GM21381 (cell line): ENCODE measurements at regions not wholly inside any gene's neighbourhood (a gene's known extent, or its start where the extent isn't known, plus 50 kb on each side); places are given as distances from the start of the nearest gene placed in this dataset.
"Not testable (repeated sequence)": the region's sequence is repeated elsewhere in the genome, so short reads cannot be mapped to it uniquely, and the experiment has no call there.

Experiments used
- ATAC-seq: cut with Tn5 transposase; IDR thresholded peaks from one replicate; pipeline ENCODE4 v1.9.1; 2021; ENCODE audit warnings: mild to moderate bottlenecking, moderate library complexity; ENCODE audit not compliant: unreplicated experiment

DNA sequence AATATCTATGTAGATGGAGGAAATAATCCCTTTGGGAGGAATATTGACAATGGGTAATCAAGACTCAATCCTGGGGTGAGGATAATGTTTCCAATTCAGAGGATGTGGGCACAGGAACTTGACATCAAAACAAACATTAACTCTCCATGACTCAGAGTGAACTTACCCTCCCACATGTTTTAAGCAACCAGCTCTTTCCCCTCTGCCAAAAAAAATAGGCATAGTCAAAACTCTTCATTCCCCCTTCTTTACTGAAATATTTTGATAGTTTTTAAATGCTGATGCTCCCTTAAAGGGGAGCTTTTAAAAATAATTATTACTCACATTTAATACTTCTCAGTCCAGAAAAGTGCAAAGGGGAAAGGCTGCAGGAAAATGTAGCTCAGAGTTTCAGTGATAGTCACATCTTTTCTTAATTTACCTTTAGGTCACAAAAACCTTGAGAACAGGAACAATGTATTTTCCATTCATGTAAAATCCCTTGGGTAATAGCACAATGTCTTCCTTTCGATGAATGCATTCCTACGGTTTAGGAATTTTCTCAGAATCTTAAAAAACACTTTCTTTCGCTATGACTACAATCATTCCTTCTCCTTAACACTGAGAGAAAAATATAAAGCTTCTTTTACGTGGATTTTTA lies 298.4 kb upstream of the GRAMD2B start:
- ATAC-seq, result no peak

DNA sequence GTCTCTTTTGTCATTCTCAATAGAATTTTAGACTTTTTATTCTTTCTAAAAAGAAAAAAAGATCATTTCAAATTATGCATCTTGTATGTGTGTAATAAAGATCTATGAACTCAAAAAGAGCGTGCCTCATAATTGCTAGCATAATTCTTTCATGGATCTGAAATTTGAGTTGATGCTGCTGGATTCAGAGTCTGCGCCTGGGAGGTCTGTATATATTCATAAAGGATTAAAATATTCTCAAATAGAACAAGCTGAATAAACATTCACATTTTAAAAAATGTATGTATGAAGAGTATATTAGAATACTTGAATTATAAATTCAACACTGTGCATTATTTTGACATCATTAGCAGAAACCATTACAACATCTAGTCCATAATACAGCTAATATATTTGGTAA lies 297.8 kb upstream of the GRAMD2B start:
- no peak for ATAC-seq

DNA sequence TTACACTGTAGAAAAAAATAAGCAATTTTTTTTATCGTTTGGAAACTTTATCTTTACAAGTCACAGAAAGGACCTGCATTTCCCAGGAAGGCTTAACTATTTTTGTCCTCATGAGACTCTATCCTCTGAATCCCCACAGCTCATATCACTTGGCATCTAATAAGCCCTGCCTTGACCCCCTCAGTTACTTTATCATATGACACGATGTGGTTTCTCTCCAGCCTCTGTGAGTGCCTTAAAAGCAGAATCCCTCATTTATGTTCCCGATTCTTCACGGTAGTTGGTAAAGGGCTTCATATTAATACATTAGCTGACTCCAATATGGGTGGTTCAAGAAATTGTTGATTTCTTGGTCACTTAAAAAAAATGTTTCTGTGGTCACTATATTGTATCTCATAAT lies 296.6 kb upstream of the GRAMD2B start:
- no peak for ATAC-seq

DNA sequence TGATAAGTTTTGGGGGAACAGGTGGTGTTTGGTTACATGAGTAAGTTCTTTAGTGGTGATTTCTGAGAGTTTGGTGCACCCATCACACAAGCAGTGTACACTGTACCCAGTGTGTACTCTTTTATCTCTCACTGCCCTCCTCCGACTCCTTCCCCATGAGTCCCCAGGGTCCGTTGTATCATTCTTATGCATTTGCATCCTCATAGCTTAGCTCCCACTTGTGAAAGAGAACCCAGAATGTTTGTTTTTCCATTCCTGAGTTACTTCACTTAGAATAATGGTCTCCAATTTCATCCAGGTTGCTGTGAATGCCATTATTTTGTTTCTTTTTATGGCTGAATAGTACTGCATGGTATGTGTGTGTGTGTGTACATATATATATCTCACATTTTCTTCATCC lies 295.8 kb upstream of the GRAMD2B start:
- ATAC-seq, result not testable (repeated sequence)

DNA sequence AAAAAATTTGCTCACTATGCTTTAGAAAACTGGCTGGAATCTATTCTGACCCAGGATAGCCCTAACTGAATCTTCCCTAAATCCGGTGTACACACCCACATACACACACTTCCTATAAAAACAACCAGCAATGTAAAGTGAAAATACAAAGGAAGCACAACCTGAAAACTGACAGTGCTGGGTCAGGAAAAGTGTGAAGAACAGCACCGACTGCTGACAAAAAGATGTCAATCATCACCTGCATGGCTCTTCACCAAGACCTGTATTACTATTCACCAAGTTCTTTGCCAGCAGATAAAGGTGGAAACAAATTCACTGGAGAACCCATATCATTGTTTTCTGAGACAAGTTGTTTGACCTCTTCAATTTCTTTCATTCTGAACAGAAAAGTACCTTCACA lies 293.8 kb upstream of the GRAMD2B start:
- ATAC-seq, result no peak

DNA sequence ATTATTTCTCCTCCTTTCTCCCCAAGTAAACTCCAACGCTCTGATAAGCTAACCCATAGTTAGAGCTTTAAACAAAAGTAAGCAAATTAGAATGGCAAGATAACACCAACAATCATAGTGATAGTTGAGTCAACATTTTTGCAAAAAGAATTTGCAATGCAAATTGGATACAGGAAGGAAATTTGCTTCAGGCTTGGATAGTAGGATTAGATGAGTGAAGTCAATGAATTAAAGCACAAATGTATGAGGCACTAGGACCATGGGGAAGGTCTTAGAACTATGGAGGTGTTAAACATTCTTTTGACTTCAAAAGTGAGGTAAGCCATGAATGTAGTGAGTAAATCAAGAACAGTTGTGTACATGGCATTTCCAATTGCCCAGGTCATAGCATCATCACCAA lies 289.8 kb upstream of the GRAMD2B start:
- ATAC-seq, result no peak

DNA sequence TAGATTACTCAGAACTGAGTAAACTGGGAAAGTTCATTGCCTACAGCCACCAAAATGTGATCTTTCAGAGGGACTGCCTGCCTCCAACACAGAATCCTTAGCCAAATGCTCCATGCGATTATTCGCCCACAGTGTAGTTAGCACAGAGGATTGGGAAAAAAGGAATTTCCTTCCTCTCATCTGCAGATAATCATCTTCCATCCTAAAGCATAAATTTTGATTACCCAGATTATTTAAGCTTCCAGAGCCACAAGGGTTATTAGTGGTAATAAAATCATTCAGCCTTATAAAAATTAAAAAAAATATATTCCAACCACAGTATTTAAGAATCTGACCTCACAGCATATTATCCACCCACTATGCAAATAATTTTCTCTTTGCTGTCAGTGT lies 285.3 kb upstream of the GRAMD2B start:
- no peak for ATAC-seq

DNA sequence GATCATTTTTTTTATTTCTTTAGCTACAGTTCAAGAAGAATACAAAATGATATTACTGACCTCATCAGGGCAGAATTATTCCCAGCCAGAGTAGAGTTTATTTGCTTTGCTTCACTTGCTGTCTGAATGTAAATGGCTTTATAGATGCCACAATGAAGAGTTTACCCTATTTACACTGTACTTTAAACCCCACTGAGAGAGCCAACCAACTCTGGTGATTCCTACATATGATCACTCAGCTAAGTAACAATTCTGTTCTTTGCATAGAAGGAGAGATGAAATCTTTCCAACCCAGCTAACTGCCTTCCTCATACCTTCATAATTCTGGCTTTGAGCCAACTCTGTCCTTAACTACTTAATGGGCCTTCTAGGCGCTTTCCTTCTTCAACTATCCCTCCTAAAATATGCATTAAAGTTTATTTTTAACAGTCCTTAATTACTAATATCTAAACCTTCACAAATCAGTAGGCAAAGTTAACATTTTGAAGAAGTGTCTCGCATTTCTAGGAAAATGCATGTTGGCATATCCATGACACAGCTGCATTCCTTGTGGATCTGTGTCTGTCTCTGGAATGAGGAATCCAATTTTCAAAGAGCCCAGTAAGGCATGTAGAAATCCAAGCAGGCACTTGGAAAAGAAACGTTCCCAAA lies 284.8 kb upstream of the GRAMD2B start:
- ATAC-seq, result no peak

DNA sequence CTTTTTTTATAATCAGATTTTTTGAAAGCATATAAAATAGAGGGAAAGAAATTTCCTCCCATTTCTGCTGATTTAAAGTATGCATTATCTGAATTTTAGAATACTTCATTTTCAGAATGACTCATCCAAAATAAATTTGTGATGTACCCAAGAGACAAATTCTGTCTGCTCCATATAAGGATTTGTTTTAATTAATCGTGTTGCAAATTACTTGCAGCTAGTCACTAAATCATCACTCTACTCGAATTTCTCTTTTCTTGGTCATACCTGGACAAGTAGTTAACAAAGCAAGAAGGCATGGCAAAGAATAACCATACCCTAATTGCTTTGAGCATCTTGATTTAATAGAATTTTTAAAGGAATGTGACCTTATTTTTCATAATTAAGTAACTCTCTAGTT lies 284.1 kb upstream of the GRAMD2B start:
- ATAC-seq, result no peak

DNA sequence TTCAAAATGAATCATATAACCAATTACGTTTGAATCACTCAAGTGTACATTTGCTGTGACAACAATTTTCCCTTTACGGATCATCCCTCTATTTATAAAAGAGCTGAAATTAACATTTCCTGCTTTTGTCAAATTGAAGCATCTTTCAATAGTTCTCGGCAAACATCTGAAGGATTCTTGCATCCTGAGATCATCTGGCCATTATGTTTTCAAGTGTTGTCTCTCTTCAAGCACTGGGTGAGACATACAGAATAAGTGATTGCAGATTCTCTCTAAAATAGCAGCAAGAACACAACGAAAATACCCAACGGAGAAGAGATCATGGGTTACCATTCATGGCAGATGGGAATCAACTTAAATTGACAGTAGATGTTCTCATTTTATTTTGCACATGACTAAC lies 283.4 kb upstream of the GRAMD2B start:
- no peak for ATAC-seq

DNA sequence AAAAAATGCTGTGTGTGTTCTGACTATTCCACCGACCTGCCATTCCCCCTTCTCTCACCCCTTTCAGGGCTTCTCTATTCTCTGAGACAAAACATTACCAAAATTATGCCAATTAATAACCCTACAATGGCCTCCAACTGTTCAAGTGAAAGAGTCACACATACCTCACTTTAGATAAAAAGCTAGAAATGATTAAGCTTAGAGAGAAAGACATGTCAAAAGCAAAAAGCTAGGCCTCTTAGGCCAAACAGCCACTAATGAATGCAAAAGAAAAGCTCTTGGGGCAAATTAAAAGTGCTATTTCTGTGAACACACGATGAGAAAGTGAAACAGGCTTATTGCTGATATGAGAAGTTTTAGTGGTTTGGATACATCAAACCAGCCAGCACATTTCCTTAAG lies 279.6 kb upstream of the GRAMD2B start:
- ATAC-seq, result no peak

DNA sequence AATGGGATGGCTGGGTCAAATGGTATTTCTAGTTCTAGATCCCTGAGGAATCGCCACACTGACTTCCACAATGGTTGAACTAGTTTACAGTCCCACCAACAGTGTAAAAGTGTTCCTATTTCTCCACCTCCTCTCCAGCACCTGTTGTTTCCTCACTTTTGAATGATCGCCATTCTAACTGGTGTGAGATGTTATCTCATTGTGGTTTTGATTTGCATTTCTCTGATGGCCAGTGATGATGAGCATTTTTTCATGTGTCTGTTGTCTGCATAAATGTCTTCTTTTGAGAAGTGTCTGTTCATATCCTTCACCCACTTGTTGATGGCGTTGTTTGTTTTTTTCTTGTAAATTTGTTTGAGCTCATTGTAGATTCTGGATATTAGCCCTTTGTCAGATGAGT lies 272.9 kb upstream of the GRAMD2B start:
- not testable (repeated sequence) for ATAC-seq

DNA sequence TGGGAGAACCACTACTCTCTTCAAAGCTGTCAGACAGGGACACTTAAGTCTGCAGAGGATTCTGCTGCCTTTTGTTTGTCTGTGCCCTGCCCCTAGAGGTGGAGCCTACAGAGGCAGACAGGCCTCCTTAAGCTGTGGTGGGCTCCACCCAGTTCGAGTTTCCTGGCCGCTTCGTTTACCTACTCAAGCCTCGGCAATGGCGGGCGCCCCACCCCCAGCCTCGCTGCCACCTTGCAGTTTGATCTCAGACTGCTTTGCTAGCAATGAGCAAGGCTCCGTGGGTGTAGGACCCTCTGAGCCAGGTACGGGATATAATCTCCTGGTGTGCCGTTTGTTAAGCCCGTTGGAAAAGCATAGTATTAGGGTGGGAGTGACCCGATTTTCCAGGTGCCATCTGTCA lies 267.9 kb upstream of the GRAMD2B start:
- not testable (repeated sequence) for ATAC-seq

DNA sequence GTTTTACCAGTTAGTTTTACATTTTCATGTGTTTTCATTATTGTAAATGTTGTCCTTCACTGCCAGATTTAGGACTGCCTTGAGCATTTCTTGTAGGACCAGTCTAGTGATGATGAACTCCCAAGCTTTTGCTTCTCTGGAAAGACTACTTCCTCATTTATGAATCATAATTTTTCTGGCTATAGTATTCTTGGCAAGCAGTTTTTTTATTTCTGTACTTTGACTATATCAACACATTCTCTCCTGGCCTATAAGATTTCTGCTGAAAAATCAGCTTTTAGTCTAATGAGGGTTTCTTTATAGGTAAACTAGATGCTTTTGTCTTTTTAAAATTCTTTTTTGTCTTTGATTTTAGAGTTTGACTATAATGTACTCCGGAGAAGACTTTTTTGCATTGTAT lies 256.8 kb upstream of the GRAMD2B start:
- ATAC-seq, result no peak

DNA sequence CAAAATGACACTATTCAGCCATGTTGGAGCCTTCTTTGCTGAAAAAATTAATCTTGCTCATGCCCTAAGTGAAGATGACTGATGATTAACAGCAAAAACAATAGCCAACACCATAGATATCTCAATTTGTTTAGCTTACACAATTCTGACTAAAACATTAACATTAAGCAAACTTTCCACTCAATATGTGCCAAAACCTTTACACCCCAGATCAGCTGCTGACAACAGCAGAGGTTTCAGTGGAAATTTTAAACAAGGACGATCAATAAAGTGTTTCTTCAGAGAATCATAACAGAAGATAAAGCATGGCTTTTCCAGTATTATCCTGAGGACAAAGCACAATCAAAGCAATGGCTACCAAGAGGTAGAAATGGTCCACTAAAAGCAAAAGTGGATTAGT lies 254.4 kb upstream of the GRAMD2B start:
- ATAC-seq, result no peak

DNA sequence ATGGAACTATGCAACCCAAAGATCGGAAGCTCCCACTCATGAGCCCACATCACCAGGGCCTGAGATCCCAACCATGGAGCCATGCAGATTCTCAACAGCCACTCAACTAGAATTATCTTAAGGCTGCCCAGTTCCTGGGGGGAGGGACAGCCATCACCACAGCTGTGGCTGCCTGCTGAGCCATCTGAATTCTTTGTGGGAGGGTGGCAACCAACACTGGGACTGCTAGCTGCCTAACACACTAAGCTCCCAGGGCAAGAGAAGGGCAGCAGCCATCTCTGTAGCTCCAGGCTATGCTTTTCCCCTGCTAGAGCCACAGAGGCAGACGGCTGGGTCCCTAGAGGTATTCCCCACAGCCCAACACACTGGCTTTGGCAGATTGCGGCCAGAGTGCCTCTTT lies 251.3 kb upstream of the GRAMD2B start:
- ATAC-seq, result no peak

DNA sequence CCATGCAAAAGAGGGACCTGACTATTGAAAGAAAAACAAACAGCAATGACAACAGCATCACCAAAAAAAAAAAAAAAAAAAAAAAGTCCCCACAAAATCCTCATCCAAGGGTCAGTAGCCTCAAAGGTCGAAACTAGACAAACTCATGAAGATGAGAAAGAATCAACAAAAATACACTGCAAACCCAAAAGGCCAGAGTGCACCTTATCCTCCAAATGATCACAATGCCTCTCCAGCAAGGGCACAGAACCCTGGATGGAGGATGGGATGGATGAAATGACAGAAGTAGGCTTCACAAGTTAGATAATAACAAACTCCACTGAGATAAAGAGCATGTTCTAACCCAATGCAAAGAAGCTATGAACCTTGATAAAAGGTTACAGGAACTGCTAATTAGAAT lies 250.4 kb upstream of the GRAMD2B start:
- no peak for ATAC-seq

DNA sequence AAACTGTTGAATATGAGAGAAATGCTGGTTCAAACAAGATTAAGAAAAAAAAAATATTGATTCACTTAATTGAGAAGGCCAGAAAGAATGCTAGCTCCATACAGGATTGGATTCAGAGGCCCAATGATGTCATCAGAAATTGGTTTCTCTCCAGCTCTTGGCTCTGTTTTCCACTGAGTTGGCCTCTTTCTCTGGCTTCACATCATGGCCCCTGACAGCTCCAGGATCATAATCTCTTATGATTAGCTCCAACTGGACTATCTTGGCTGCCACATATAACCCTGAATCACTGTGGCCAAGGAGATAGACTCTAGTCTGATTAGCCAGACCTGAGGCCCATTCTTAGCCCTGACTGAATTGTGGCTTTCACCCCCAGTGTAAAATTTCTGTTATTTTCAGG lies 244.7 kb upstream of the GRAMD2B start:
- ATAC-seq, result no peak

DNA sequence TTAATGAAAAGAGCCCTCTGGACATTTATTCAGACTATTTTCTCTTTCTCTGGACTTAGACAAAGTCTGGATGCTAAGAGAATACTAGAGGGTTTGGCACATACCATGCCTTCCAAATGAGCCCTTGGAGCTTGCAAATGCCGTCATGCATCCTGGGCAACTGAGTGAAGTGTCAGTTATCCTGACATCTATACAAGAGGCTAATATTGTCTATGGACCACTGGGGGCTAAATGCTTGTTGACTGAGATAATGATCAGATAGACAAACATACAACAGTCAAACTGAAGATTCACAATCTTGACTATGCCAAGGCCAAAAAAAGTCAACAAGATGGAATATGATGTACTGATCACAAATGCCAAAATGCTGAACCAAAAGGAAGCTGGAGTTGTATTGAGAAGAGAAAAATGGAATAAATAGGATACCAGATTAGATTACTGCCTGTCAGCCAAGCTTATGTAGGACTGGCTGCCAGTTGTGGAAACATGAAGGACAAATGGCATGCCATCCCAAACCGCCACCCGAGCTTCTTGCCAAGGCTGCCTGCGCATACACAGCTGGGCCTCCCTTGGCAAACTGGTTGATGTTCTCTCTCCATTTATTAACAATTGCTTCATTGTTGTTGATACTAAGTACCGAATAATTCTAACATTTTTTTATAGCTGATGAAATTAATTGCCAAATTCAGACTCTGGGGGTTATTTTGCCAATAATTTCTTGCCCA lies 240.1 kb upstream of the GRAMD2B start:
- ATAC-seq, result no peak

DNA sequence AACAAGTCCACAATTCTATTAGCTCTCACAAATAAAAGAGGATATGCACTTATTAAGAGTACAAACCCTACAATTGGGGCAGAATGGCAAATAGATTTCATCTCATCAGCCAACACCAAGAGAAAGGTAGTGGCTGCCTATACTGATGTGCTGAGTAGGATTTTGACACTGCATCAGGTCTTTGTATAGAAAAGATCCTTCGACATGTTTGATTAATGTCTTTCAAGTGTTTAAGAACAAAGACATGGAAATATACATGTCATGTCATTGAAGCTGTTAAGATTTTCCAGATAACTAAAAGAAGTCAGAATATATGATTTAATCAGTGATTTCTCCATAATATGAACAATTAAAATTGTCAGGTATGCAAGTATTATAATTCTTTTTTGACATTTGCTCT lies 238.7 kb upstream of the GRAMD2B start:
- ATAC-seq, result no peak

DNA sequence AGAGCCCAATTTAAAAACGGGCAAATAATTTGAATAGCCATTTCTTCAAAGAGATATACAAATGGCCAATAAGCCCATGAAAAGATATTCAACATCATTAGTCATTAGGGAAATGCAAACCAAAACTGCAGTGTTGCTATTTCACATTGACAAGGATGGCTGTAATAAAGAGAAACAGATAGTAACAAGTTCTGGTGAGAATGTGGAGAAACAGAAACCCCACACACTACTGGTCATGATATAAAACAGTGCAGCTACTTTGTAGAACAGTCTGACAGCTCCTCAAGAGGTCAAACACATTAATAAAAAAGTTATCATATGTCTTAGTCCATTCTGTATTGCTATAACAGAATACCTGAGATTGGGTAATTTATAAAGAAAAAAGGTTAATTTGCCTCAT lies 237.0 kb upstream of the GRAMD2B start:
- ATAC-seq, result peak; percentile 49

DNA sequence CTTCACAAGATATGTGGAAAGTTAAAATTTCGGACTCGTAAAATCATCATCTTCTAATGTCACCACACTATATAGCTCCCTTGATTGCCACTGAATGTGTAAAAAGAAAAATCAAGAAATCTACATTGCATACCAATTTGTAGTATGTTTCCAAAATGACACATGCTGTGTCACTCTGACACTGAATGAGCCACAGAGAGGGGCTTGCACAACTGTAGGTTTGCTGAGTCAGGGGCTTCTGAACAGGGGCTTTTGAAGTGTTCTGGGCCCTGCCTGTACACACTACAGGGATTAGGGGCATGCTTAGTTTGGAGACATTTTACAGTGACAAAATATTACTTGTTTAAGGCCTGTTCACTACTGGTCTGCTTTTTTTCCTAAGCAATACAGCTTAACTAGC lies 234.4 kb upstream of the GRAMD2B start:
- ATAC-seq, result no peak
